Activated CD8-positive, alpha-beta T cell treated with anti-CD3 and anti-CD28 coated beads for 36 hours (primary cell): ENCODE measurements at regions not wholly inside any gene's neighbourhood (a gene's known extent, or its start where the extent isn't known, plus 50 kb on each side); places are given as distances from the start of the nearest gene placed in this dataset.
"Not testable (repeated sequence)": the region's sequence is repeated elsewhere in the genome, so short reads cannot be mapped to it uniquely, and the experiment has no call there.

Source experiments
- ATAC-seq: fragments of 200-7000 bp; cut with Tn5 transposase; one replicate; pipeline ENCODE4 v1.10.0; 2021; ENCODE audit warnings: mild to moderate bottlenecking, moderate library complexity
- CTCF ChIA-PET: fragments of 350-600 bp; sonication (Branson Sonifier 250); formaldehyde crosslinking; loops from one replicate; lab custom pipeline; 2021; ENCODE audit warnings: antibody characterized with exemption; lab: Charles Lee
- POLR2A ChIA-PET: fragments of 350-600 bp; sonication (Branson Sonifier 250); formaldehyde crosslinking; loops from one replicate; lab custom pipeline; 2021; ENCODE audit warnings: antibody characterized with exemption; lab: Charles Lee
- DNase-seq: peaks from one replicate; pipeline ENCODE4 v3.0.0-alpha.2; 2020
- H3K27ac Mint-ChIP-seq: one replicate; pipeline ENCODE4 v1.8.0; 2021; ENCODE audit warnings: mild to moderate bottlenecking, mixed read lengths
- H3K27me3 Mint-ChIP-seq: one replicate; pipeline ENCODE4 v1.8.0; 2021; ENCODE audit warnings: mixed read lengths
- H3K36me3 Mint-ChIP-seq: one replicate; pipeline ENCODE4 v1.8.0; 2021; ENCODE audit warnings: low read depth, mixed read lengths
- H3K4me1 Mint-ChIP-seq: one replicate; pipeline ENCODE4 v1.8.0; 2021; ENCODE audit warnings: low read depth, mixed read lengths
- H3K4me3 Mint-ChIP-seq: one replicate; pipeline ENCODE4 v1.8.0; 2021; ENCODE audit warnings: mild to moderate bottlenecking, moderate library complexity, mixed read lengths
- H3K9me3 Mint-ChIP-seq: one replicate; pipeline ENCODE4 v1.8.0; 2021; ENCODE audit warnings: mixed read lengths
- intact Hi-C: fragments of 100-400 bp; cut with micrococcal nuclease; formaldehyde crosslinking; loops from one replicate; pipeline ENCODE4 v1.10.0; 2022
- TF ChIP-seq, protein P1 (sequence below): fragments of 200-600 bp; IDR thresholded peaks from one replicate; pipeline ENCODE4 v1.8.0; 2022; ENCODE audit warnings: antibody characterized with exemption, mild to moderate bottlenecking

DNA sequence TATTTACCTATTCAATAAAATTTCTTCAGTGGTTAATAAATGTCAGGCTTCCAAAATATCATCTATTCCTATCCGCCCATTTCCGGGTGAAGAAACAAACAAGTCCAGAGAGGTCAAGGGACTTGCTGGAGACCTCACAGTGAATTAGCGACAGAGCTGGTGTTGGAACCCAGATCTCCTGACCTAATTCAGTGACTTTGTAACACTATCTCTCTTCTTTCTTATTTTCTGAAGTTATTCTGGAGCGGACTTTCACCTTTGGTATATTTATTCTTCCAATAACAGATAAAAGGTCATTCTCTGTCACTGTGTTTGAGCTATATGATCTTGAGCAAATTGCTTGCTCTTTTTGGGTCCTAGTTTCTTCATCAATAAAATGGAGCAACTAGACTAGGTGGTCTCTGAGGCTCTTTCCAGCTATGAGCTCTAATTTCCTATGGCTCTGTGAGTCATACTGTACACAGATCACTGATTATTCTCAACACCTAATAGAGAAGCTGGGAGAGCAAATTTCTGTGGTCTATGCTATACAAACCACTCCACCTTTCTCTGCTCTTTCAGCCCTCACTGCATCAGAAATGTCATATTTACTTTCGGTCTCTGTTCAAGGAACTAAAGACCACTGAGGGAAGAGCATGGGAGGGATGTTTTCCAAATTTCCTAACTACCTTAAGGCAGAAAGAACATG is 113.2 kb upstream of the IGSF1 start:
- CTCF ChIA-PET, result no interaction called here

DNA sequence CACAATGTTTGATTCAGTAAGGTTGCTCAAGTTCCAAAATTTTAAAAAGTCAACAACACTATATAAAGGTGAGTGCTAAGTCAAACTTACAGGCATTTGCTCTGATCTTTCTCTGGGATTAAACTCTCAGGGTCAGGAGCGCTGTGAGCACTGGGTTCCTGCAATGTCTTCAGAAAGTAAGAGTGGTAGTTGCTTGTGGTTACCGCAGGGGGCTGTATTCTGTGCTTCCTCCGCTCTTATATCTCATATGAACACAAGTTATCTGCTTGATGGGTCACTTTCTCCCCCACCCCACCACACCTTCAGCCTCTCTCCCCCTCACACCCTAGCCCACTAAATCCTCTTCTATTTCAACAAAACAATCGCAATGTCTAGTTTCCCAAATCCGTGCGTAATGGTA is 116.4 kb upstream of the IGSF1 start:
- H3K9me3 Mint-ChIP-seq, result no peaks in the 10 kb centered on the region
- POLR2A ChIA-PET, result no interaction called here
- H3K36me3 Mint-ChIP-seq, result no peaks in the 10 kb centered on the region
- TF ChIP-seq, protein P1, sequence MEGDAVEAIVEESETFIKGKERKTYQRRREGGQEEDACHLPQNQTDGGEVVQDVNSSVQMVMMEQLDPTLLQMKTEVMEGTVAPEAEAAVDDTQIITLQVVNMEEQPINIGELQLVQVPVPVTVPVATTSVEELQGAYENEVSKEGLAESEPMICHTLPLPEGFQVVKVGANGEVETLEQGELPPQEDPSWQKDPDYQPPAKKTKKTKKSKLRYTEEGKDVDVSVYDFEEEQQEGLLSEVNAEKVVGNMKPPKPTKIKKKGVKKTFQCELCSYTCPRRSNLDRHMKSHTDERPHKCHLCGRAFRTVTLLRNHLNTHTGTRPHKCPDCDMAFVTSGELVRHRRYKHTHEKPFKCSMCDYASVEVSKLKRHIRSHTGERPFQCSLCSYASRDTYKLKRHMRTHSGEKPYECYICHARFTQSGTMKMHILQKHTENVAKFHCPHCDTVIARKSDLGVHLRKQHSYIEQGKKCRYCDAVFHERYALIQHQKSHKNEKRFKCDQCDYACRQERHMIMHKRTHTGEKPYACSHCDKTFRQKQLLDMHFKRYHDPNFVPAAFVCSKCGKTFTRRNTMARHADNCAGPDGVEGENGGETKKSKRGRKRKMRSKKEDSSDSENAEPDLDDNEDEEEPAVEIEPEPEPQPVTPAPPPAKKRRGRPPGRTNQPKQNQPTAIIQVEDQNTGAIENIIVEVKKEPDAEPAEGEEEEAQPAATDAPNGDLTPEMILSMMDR, result no peak
- no peak for DNase-seq
- H3K4me3 Mint-ChIP-seq, result no peak overlapping the region
- H3K4me1 Mint-ChIP-seq, result no peaks in the 10 kb centered on the region
- intact Hi-C loops, result no loop called here
- ATAC-seq, result no peak
- CTCF ChIA-PET, result no interaction called here
- no peak overlapping the region for H3K27ac Mint-ChIP-seq
- no peaks in the 10 kb centered on the region for H3K27me3 Mint-ChIP-seq

More for the DNA sequence above, 113.2 kb upstream of the IGSF1 start:
- Mint-ChIP-seq H3K4me3 (no peak overlapping the region), H3K4me1 (no peaks in the 10 kb centered on the region), H3K36me3 (no peaks in the 10 kb centered on the region), H3K27ac (no peak overlapping the region), H3K27me3 (no peaks in the 10 kb centered on the region), H3K9me3 (no peaks in the 10 kb centered on the region)
- intact Hi-C loops, result no loop called here
- POLR2A ChIA-PET, result no interaction called here
- DNase-seq, result no peak
- TF ChIP-seq, protein P1, result no peak
- ATAC-seq, result no peak

DNA sequence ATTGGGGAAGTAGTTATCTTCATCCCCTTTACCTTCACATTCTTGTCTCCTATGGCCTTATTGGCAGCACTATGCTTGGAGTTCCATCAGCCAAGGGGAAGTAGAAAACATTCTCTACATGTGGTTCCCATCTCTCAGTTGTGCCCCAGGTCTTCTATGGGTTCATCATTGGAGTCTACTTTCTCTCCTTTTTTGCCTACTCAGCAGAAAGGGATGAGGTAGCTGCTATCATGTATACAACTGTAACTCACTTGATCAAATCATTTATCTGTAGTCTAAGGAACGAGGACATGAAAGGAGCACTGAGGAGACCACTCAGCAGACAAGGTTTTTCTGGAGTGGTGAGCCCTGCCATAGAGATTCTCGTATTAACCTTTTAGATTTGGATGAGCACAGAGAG is 119.0 kb upstream of the OR13H1 start:
- no peaks in the 10 kb centered on the region for H3K36me3 Mint-ChIP-seq
- TF ChIP-seq, protein P1, result no peak
- no peak overlapping the region for H3K4me3 Mint-ChIP-seq
- no peak for DNase-seq
- no peaks in the 10 kb centered on the region for H3K9me3 Mint-ChIP-seq
- intact Hi-C loops, result no loop called here
- ChIA-PET CTCF (no interaction called here), POLR2A (no interaction called here)
- H3K27me3 Mint-ChIP-seq, result no peaks in the 10 kb centered on the region
- no peak for ATAC-seq
- no peaks in the 10 kb centered on the region for H3K4me1 Mint-ChIP-seq
- no peak overlapping the region for H3K27ac Mint-ChIP-seq

DNA sequence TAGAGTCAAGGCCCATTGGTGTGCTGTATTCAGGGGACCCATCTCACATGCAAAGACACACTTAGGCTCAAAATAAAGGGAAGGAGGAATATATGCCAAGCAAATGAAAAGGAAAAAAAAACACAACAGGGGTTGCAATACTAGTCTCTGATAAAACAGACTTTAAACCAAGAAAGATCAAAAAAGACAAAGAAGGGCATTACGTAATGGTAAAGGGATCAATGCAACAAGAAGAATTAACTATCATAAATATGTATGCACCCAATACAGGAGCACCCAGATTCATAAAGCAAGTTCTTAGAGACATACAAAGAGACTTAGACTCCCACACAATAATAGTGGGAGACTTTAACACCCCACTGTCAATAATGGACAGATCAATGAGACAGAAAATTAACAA is 113.4 kb upstream of the OR13H1 start:
- H3K4me1 Mint-ChIP-seq, DNase-seq, intact Hi-C loops, H3K36me3 Mint-ChIP-seq, CTCF ChIA-PET, POLR2A ChIA-PET, ATAC-seq, H3K9me3 Mint-ChIP-seq, H3K27ac Mint-ChIP-seq, H3K27me3 Mint-ChIP-seq, H3K4me3 Mint-ChIP-seq: not testable (repeated sequence)

DNA sequence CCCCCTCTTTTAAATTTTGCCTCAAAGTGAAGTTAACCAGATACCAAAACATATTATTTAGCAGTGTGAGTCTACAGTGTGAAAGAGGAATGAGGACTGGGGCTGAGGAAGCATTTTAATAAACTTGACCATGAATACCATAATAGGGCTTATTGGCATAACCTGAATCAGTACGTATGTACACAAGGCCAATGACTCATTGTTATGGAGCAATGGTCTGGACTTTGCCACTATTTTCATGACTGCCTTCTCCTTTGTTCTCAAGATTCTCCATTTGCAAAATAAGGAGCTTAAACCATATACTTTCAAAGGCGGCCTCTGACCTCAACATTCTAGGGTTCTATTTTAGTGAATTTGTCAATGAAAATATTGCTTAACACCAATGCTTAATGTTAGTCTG is 102.8 kb upstream of the OR13H1 start:
- ATAC-seq, result no peak
- no peak overlapping the region for H3K27ac Mint-ChIP-seq
- no peaks in the 10 kb centered on the region for H3K27me3 Mint-ChIP-seq
- no peaks in the 10 kb centered on the region for H3K4me1 Mint-ChIP-seq
- H3K36me3 Mint-ChIP-seq, result no peaks in the 10 kb centered on the region
- ChIA-PET POLR2A (no interaction called here), CTCF (interaction anchor here (1.0 kb wide), 1 partner anchor 12 kb away, joined by 3 read pairs; no protein-coding TSS in a partner anchor)
- H3K4me3 Mint-ChIP-seq, result no peak overlapping the region
- H3K9me3 Mint-ChIP-seq, result no peaks in the 10 kb centered on the region
- TF ChIP-seq, protein P1, result no peak
- no peak for DNase-seq
- intact Hi-C loops, result no loop called here
